Thyroid gland (tissue), 4 donors: ENCODE measurements at regions not wholly inside any gene's neighbourhood (a gene's known extent, or its start where the extent isn't known, plus 50 kb on each side); places are given as distances from the start of the nearest gene placed in this dataset.

Experiments used
- DNase-seq, 2 donors: peaks; one replicate each; pipeline ENCODE4 v3.0.0-alpha.2; 2019
- H3K27ac ChIP-seq, 3 donors: fragments of 200-600 bp; sonication (generic); 1 replicate in 2 of 3; 2 replicates in 1 of 3; pipeline ENCODE4 v1.5.1; 2016 to 2019; ENCODE audit warnings: mild to moderate bottlenecking in 1 of 3, moderate library complexity in 1 of 3
- H3K27me3 ChIP-seq: fragments of 200-600 bp; sonication (generic); one replicate; pipeline ENCODE4 v1.5.1; 2019
- H3K36me3 ChIP-seq, 2 donors: fragments of 200-600 bp; sonication (generic); one replicate each; pipeline ENCODE4 v1.5.1; 2016 to 2019
- H3K4me1 ChIP-seq, 2 donors: fragments of 200-600 bp; sonication (generic); one replicate each; pipeline ENCODE4 v1.5.1; 2017 to 2019
- H3K4me3 ChIP-seq, 3 donors: fragments of 200-600 bp; sonication (generic); replicated peaks in 1 of 3; 1 replicate in 2 of 3; 2 replicates in 1 of 3; pipeline ENCODE4 v1.5.1; 2016; ENCODE audit warnings: mild to moderate bottlenecking in 1 of 3
- H3K9me3 ChIP-seq: fragments of 200-600 bp; sonication (generic); one replicate; pipeline ENCODE4 v1.5.1; 2017
- CTCF ChIP-seq, 6 experiments: fragments of 200-600 bp in 3 of 6; fragments of 450-650 bp in 3 of 6; sonication (generic) in 3 of 6; IDR thresholded peaks; one replicate each; pipeline ENCODE4 v1.5.1; 2016 to 2019; ENCODE audit warnings: antibody characterized with exemption in 6 of 6, mild to moderate bottlenecking in 2 of 6, inconsistent platforms in 1 of 6, moderate library complexity in 1 of 6
- POLR2A ChIP-seq, 2 donors: fragments of 450-650 bp; IDR thresholded peaks; one replicate each; pipeline ENCODE4 v1.6.1; 2017; ENCODE audit warnings: antibody characterized with exemption in 2 of 2, mild to moderate bottlenecking in 2 of 2, moderate library complexity in 1 of 2
- WGBS, 2 donors: methylation state at CpG; one replicate each; pipeline ENCODE4 v1.1.5; 2017; 5-methylcytosine and 5-hydroxymethylcytosine counted together
- intact Hi-C: fragments of 100-400 bp; cut with DNase I; formaldehyde crosslinking; loops from one replicate; pipeline ENCODE4 v1.15.1; 2023

GRCh38 chr10:33803248-33803647, 468.8 kb upstream of the NRP1 start:
- H3K27me3 ChIP-seq, result no peaks in the 10 kb centered on the region
- intact Hi-C loops, result no loop called here
- TF ChIP-seq POLR2A (IDR thresholded peaks at IDR 0.05), result no peak
- no peak for TF ChIP-seq CTCF (IDR thresholded peaks at IDR 0.05)
- no peak overlapping the region for H3K4me3 ChIP-seq
- no peaks in the 10 kb centered on the region for H3K4me1 ChIP-seq
- 95 to 96% methylated on average over 3 of the region's 3 CpGs for whole genome bisulfite sequencing, 2 donors
- DNase-seq, result no peak
- no peaks in the 10 kb centered on the region for H3K9me3 ChIP-seq
- H3K36me3 ChIP-seq, result no peaks in the 10 kb centered on the region
- no peak overlapping the region for H3K27ac ChIP-seq

- no peaks in the 10 kb centered on the region for H3K9me3 ChIP-seq
- H3K27me3 ChIP-seq, result no peaks in the 10 kb centered on the region
- no peak for DNase-seq
- WGBS, 2 donors, result 86 to 88% methylated on average over 4 of the region's 4 CpGs
- H3K27ac ChIP-seq, result no peak overlapping the region
- intact Hi-C loops, result no loop called here
- H3K4me1 ChIP-seq, result no peaks in the 10 kb centered on the region
- no peaks in the 10 kb centered on the region for H3K36me3 ChIP-seq
- H3K4me3 ChIP-seq, result no peak overlapping the region
- TF ChIP-seq CTCF (IDR thresholded peaks at IDR 0.05) (no peak), POLR2A (IDR thresholded peaks at IDR 0.05) (no peak)
Observed at GRCh38 chr10:33802566-33802965, 468.1 kb upstream of the NRP1 start.

- no peak for DNase-seq
- no peaks in the 10 kb centered on the region for H3K9me3 ChIP-seq
- TF ChIP-seq POLR2A (IDR thresholded peaks at IDR 0.05), result no peak
- no peak for TF ChIP-seq CTCF (IDR thresholded peaks at IDR 0.05)
- intact Hi-C loops, result no loop called here
- H3K27ac ChIP-seq, result no peak overlapping the region
- H3K27me3 ChIP-seq, result no peaks in the 10 kb centered on the region
- WGBS, 2 donors, result 73 to 79% methylated on average over 2 of the region's 2 CpGs
- H3K4me3 ChIP-seq, result no peak overlapping the region
- H3K36me3 ChIP-seq, result no peaks in the 10 kb centered on the region
- H3K4me1 ChIP-seq, result no peaks in the 10 kb centered on the region
Observed at GRCh38 chr10:33801705-33802104, 467.2 kb upstream of the NRP1 start.

DNA sequence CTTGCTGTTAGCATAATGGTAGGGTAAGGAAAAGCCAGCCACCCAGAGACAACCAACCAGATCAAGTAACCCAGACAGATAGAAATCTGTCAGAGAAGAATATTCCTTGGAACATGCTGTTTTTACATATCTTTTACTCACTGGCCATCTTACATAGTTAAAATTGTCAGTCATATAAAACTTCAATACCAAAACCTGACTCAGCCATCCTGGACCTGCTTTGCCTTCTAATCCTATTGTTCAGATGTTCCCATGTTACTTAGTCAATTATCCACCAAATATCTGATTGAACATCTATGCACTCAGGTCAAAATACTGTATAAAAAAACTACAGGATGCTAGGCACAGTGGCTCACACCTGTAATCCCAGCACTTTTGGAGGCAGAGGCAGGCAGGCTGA, 466.5 kb upstream of the NRP1 start:
- DNase-seq, result no peak
- H3K27ac ChIP-seq, result no peak overlapping the region
- no peaks in the 10 kb centered on the region for H3K9me3 ChIP-seq
- TF ChIP-seq POLR2A (IDR thresholded peaks at IDR 0.05) (no peak), CTCF (IDR thresholded peaks at IDR 0.05) (no peak)
- no peaks in the 10 kb centered on the region for H3K36me3 ChIP-seq
- no peak overlapping the region for H3K4me3 ChIP-seq
- no peaks in the 10 kb centered on the region for H3K27me3 ChIP-seq
- intact Hi-C loops, result no loop called here
- H3K4me1 ChIP-seq, result no peaks in the 10 kb centered on the region

- H3K9me3 ChIP-seq, result no peaks in the 10 kb centered on the region
- H3K27me3 ChIP-seq, result no peaks in the 10 kb centered on the region
- no peaks in the 10 kb centered on the region for H3K36me3 ChIP-seq
- DNase-seq, result no peak
- TF ChIP-seq POLR2A (IDR thresholded peaks at IDR 0.05), result no peak
- TF ChIP-seq CTCF (IDR thresholded peaks at IDR 0.05), result no peak
- no peak overlapping the region for H3K27ac ChIP-seq
- intact Hi-C loops, result no loop called here
- no peak overlapping the region for H3K4me3 ChIP-seq
- H3K4me1 ChIP-seq, result no peaks in the 10 kb centered on the region
- 83 to 86% methylated on average over 5 of the region's 5 CpGs for WGBS, 2 donors
Observed at GRCh38 chr10:33800545-33800944, 466.1 kb upstream of the NRP1 start.
